H1 (cell line): ENCODE measurements at regions not wholly inside any gene's neighbourhood (a gene's known extent, or its start where the extent isn't known, plus 50 kb on each side); places are given as distances from the start of the nearest gene placed in this dataset.

ENCODE experiments used
- CTCF ChIA-PET: fragments of 300-600 bp; sonication (Branson Sonifier 250); formaldehyde crosslinking; loops from one replicate; lab custom pipeline; 2021; ENCODE audit not compliant: partially characterized antibody; lab: Charles Lee
- POLR2A ChIA-PET: fragments of 300-600 bp; sonication (Branson Sonifier 250); formaldehyde crosslinking; loops from one replicate; lab custom pipeline; 2021; ENCODE audit warnings: inconsistent platforms; ENCODE audit not compliant: partially characterized antibody; lab: Charles Lee
- DNase-seq, 2 experiments: peaks; one replicate each; pipeline versions ENCODE4 v3.0.0 to v3.0.0-alpha.2; 2010 to 2022; ENCODE audit warnings: low spot score in 2 of 2, low read depth in 1 of 2, mixed read lengths in 1 of 2
- FAIRE-seq: peaks from 2 replicates; lab custom pipeline; 2011; peaks lifted over from hg19 to GRCh38; lab: Jason Lieb, UNC
- H2AFZ ChIP-seq: 2 replicates; pipeline ENCODE4 v1.8.1; 2012; ENCODE audit warnings: low read length, inconsistent platforms
- H2AK5ac ChIP-seq: 2 replicates; pipeline ENCODE4 v1.6.1; 2013; ENCODE audit warnings: low read depth, low read length
- H2BK120ac ChIP-seq: replicated peaks from 2 replicates; pipeline ENCODE3; 2013; ENCODE audit warnings: low read depth, low read length, inconsistent platforms
- H2BK12ac ChIP-seq: 2 replicates; pipeline ENCODE4 v1.6.1; 2013; ENCODE audit warnings: low read depth, low read length
- H2BK15ac ChIP-seq: 2 replicates; pipeline ENCODE4 v1.6.1; 2013; ENCODE audit warnings: low read length
- H2BK20ac ChIP-seq: 2 replicates; pipeline ENCODE4 v1.6.1; 2013; ENCODE audit warnings: low read length
- H2BK5ac ChIP-seq: 2 replicates; pipeline ENCODE4 v1.6.1; 2013; ENCODE audit warnings: low read depth, low read length
- H3K14ac ChIP-seq: 2 replicates; pipeline ENCODE4 v1.6.1; 2013; ENCODE audit warnings: inconsistent platforms; ENCODE audit not compliant: insufficient read length
- H3K18ac ChIP-seq: 2 replicates; pipeline ENCODE4 v1.6.1; 2013; ENCODE audit warnings: low read length; ENCODE audit errors: extremely low read depth
- H3K23ac ChIP-seq: 2 replicates; pipeline ENCODE4 v1.6.1; 2013; ENCODE audit warnings: inconsistent platforms; ENCODE audit not compliant: insufficient read length
- H3K23me2 ChIP-seq: 2 replicates; pipeline ENCODE4 v1.6.1; 2013; ENCODE audit warnings: low read depth, low read length
- H3K27ac ChIP-seq: 2 replicates; pipeline ENCODE4 v1.6.1; 2011; ENCODE audit warnings: low read depth, low read length, inconsistent platforms
- H3K27me3 ChIP-seq, 4 experiments: replicated peaks in 1 of 4; 1 replicate in 1 of 4; 2 replicates in 3 of 4; pipeline versions ENCODE4 v1.6.1 to v1.8.1; 2011 to 2013; ENCODE audit warnings: low read length in 3 of 4, mild to moderate bottlenecking in 3 of 4, inconsistent platforms in 2 of 4, mixed read lengths in 2 of 4, moderate library complexity in 1 of 4; ENCODE audit not compliant: control insufficient read depth in 3 of 4, insufficient read depth in 3 of 4; ENCODE audit errors: extremely low read depth in 1 of 4
- H3K36me3 ChIP-seq, 4 experiments: 2 replicates each; pipeline versions ENCODE4 v1.6.1 to v1.8.1; 2011 to 2013; ENCODE audit warnings: mild to moderate bottlenecking in 4 of 4, low read length in 3 of 4, moderate library complexity in 2 of 4, control low read depth in 1 of 4, inconsistent platforms in 1 of 4; ENCODE audit not compliant: insufficient read depth in 4 of 4, control insufficient read depth in 2 of 4
- H3K4ac ChIP-seq: replicated peaks from 2 replicates; pipeline ENCODE3; 2013; ENCODE audit warnings: low read length, low read depth, mixed read lengths, inconsistent platforms; ENCODE audit not compliant: insufficient read length
- H3K4me1 ChIP-seq, 4 experiments: replicated peaks in 1 of 4; 1 replicate in 1 of 4; 2 replicates in 3 of 4; pipeline versions ENCODE4 v1.6.1 to v1.8.1; 2011 to 2013; ENCODE audit warnings: low read length in 3 of 4, inconsistent platforms in 2 of 4, mixed read lengths in 1 of 4; ENCODE audit not compliant: insufficient read depth in 4 of 4, control insufficient read depth in 3 of 4
- H3K4me2 ChIP-seq, 2 experiments: 2 replicates each; pipeline versions ENCODE4 v1.6.1 to v1.8.1; 2011 to 2013; ENCODE audit warnings: low read depth in 2 of 2, low read length in 2 of 2, control low read depth in 1 of 2, inconsistent platforms in 1 of 2, mild to moderate bottlenecking in 1 of 2; ENCODE audit not compliant: insufficient read depth in 1 of 2
- H3K4me3 ChIP-seq, 4 experiments: fragments of 200-600, 300-600 bp in 1 of 4; sonication (generic), shearing (Covaris generic), sonication (Bioruptor Twin) in 1 of 4; 2 replicates each; pipeline versions ENCODE4 v1.5.1 to v1.8.1; 2011 to 2016; ENCODE audit warnings: low read length in 4 of 4, low read depth in 3 of 4, control low read depth in 2 of 4, inconsistent platforms in 2 of 4, mild to moderate bottlenecking in 2 of 4, mixed read lengths in 1 of 4, moderate library complexity in 1 of 4; ENCODE audit not compliant: insufficient read depth in 2 of 4; ENCODE audit errors: extremely low read depth in 1 of 4
- H3K56ac ChIP-seq: replicated peaks from 2 replicates; pipeline ENCODE3; 2013; ENCODE audit warnings: low read depth, mild to moderate bottlenecking, mixed read lengths, low read length, inconsistent platforms; ENCODE audit not compliant: insufficient read length
- H3K79me1 ChIP-seq: 2 replicates; pipeline ENCODE4 v1.6.1; 2013; ENCODE audit warnings: low read depth, low read length, control low read depth
- H3K79me2 ChIP-seq, 2 experiments: 2 replicates each; pipeline versions ENCODE4 v1.6.1 to v1.8.1; 2012 to 2013; ENCODE audit warnings: low read length in 2 of 2, mild to moderate bottlenecking in 2 of 2, inconsistent platforms in 1 of 2; ENCODE audit not compliant: insufficient read depth in 2 of 2, control insufficient read depth in 1 of 2
- H3K9ac ChIP-seq, 4 experiments: replicated peaks in 1 of 4; 1 replicate in 1 of 4; 2 replicates in 3 of 4; pipeline versions ENCODE4 v1.6.1 to v1.8.1; 2011 to 2013; ENCODE audit warnings: low read depth in 3 of 4, low read length in 3 of 4, control low read depth in 2 of 4, mild to moderate bottlenecking in 2 of 4, moderate library complexity in 2 of 4, inconsistent platforms in 1 of 4; ENCODE audit errors: extremely low read depth in 1 of 4
- H3K9me3 ChIP-seq, 2 experiments: 2 replicates each; pipeline versions ENCODE4 v1.6.1 to v1.8.1; 2012 to 2013; ENCODE audit warnings: mild to moderate bottlenecking in 2 of 2, moderate library complexity in 2 of 2, control low read depth in 1 of 2, inconsistent platforms in 1 of 2, low read depth in 1 of 2, low read length in 1 of 2, mixed read lengths in 1 of 2; ENCODE audit not compliant: insufficient read depth in 2 of 2
- H4K20me1 ChIP-seq, 2 experiments: replicated peaks in 1 of 2; 2 replicates each; pipeline versions ENCODE3 to v1.8.1; 2011 to 2013; ENCODE audit warnings: inconsistent platforms in 2 of 2, low read length in 2 of 2, mild to moderate bottlenecking in 1 of 2; ENCODE audit not compliant: insufficient read depth in 2 of 2, control insufficient read depth in 1 of 2
- H4K5ac ChIP-seq: 2 replicates; pipeline ENCODE4 v1.6.1; 2013; ENCODE audit warnings: low read length, low read depth, mixed read lengths, inconsistent platforms; ENCODE audit not compliant: insufficient read length
- H4K8ac ChIP-seq: 2 replicates; pipeline ENCODE4 v1.8.0; 2013; ENCODE audit warnings: mild to moderate bottlenecking, moderate library complexity, low read length, inconsistent platforms; ENCODE audit not compliant: insufficient read depth; ENCODE audit errors: extremely low read depth
- H4K91ac ChIP-seq: replicated peaks from 2 replicates; pipeline ENCODE3; 2013; ENCODE audit warnings: low read length, mixed read lengths, inconsistent platforms; ENCODE audit not compliant: insufficient read length
- CREB1 ChIP-seq: IDR thresholded peaks from 2 replicates; pipeline ENCODE4 v1.6.1; 2012; ENCODE audit warnings: inconsistent platforms
- HDAC2 ChIP-seq, 2 experiments: fragments of 300-600 bp in 1 of 2; sonication (generic) in 1 of 2; IDR thresholded peaks; 2 replicates each; pipeline ENCODE4 v1.6.1; 2011 to 2012; ENCODE audit warnings: low read depth in 2 of 2, low read length in 2 of 2, mild to moderate bottlenecking in 2 of 2, moderate library complexity in 2 of 2, borderline replicate concordance in 1 of 2, inconsistent platforms in 1 of 2
- KDM4A ChIP-seq: IDR thresholded peaks from one replicate; pipeline ENCODE4 v1.7.1; 2012; ENCODE audit warnings: low read depth, mild to moderate bottlenecking, moderate library complexity, low read length, inconsistent platforms; ENCODE audit not compliant: severe bottlenecking
- RBBP5 ChIP-seq: IDR thresholded peaks from 2 replicates; pipeline ENCODE4 v1.7.1; 2012; ENCODE audit warnings: low read depth, mild to moderate bottlenecking, inconsistent platforms, low read length, moderate library complexity, borderline replicate concordance
- SIX5 ChIP-seq: IDR thresholded peaks from 2 replicates; pipeline ENCODE4 v1.6.1; 2011; ENCODE audit warnings: mild to moderate bottlenecking, low read depth, low read length
- SP4 ChIP-seq: IDR thresholded peaks from 2 replicates; pipeline ENCODE4 v1.6.1; 2012; ENCODE audit warnings: low read length, inconsistent platforms
- SUZ12 ChIP-seq: fragments of 200-600 bp; sonication (generic); IDR thresholded peaks from 2 replicates; pipeline ENCODE4 v1.6.1; 2012; ENCODE audit warnings: mild to moderate bottlenecking, inconsistent platforms, low read length, moderate library complexity, mixed read lengths
- TAF7 ChIP-seq: optimal IDR thresholded peaks from 2 replicates; pipeline ENCODE3; 2011; ENCODE audit warnings: low read depth, mild to moderate bottlenecking, inconsistent platforms, low read length, moderate library complexity, borderline replicate concordance
- TEAD4 ChIP-seq: IDR thresholded peaks from 2 replicates; pipeline ENCODE4 v1.6.1; 2012; ENCODE audit warnings: low read depth, low read length, inconsistent platforms, mixed read lengths
- WGBS, 2 experiments: shearing (Covaris generic) in 1 of 2; methylation state at CpG; one replicate each; pipeline versions ENCODE4 v1.1.6 to v1.1.7; 2013 to 2015; ENCODE audit warnings: low lambda C conversion rate in 2 of 2, mixed read lengths in 2 of 2, inconsistent platforms in 1 of 2, low coverage in 1 of 2, missing lambda C conversion rate in 1 of 2; ENCODE audit not compliant: insufficient replicate concordance in 2 of 2, insufficient coverage in 1 of 2, insufficient read length in 1 of 2; ENCODE audit errors: extremely low coverage in 1 of 2, missing lambda C conversion rate in 1 of 2; 5-methylcytosine and 5-hydroxymethylcytosine counted together
- TF ChIP-seq, protein P1 (sequence below): IDR thresholded peaks from 2 replicates; pipeline ENCODE4 v1.6.1; 2011; ENCODE audit warnings: low read length, improper control_type of control experiment
- TF ChIP-seq, protein P2 (sequence below), 3 experiments: IDR thresholded peaks; 1 replicate in 2 of 3; 2 replicates in 1 of 3; pipeline versions ENCODE4 v1.5.1 to v1.6.1; 2011; ENCODE audit warnings: low read length in 3 of 3, mild to moderate bottlenecking in 3 of 3, inconsistent platforms in 2 of 3, low read depth in 1 of 3, moderate library complexity in 1 of 3; ENCODE audit not compliant: insufficient read depth in 1 of 3; ENCODE audit errors: control extremely low read depth in 1 of 3

GRCh38 chr12:28951935-28952334, 197.1 kb upstream of the FAR2 start:
- H2AFZ ChIP-seq: no peak overlapping the region
- POLR2A ChIA-PET: no interaction called here
- TF ChIP-seq CREB1 (no peak), SUZ12 (no peak), KDM4A (no peak), RBBP5 (no peak), HDAC2 (IDR thresholded peaks at IDR 0.05; ENCODE audit: borderline replicate concordance in 1 of 2, low read depth in 2 of 2, low read length in 2 of 2) (no peak), TEAD4 (no peak), TAF7 (no peak), SIX5 (no peak), SP4 (no peak)
- TF ChIP-seq, protein P1, sequence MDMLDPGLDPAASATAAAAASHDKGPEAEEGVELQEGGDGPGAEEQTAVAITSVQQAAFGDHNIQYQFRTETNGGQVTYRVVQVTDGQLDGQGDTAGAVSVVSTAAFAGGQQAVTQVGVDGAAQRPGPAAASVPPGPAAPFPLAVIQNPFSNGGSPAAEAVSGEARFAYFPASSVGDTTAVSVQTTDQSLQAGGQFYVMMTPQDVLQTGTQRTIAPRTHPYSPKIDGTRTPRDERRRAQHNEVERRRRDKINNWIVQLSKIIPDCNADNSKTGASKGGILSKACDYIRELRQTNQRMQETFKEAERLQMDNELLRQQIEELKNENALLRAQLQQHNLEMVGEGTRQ: no peak
- TF ChIP-seq, protein P2, sequence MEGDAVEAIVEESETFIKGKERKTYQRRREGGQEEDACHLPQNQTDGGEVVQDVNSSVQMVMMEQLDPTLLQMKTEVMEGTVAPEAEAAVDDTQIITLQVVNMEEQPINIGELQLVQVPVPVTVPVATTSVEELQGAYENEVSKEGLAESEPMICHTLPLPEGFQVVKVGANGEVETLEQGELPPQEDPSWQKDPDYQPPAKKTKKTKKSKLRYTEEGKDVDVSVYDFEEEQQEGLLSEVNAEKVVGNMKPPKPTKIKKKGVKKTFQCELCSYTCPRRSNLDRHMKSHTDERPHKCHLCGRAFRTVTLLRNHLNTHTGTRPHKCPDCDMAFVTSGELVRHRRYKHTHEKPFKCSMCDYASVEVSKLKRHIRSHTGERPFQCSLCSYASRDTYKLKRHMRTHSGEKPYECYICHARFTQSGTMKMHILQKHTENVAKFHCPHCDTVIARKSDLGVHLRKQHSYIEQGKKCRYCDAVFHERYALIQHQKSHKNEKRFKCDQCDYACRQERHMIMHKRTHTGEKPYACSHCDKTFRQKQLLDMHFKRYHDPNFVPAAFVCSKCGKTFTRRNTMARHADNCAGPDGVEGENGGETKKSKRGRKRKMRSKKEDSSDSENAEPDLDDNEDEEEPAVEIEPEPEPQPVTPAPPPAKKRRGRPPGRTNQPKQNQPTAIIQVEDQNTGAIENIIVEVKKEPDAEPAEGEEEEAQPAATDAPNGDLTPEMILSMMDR (IDR thresholded peaks at IDR 0.05; ENCODE audit: control extremely low read depth in 1 of 3, insufficient read depth in 1 of 3, low read depth in 1 of 3, low read length in 3 of 3): no peak

More at GRCh38 chr12:28951935-28952334, 197.1 kb upstream of the FAR2 start:
- no peaks in the 10 kb centered on the region for H3K36me3 ChIP-seq
- no peaks in the 10 kb centered on the region for H3K23me2 ChIP-seq
- no peak overlapping the region for H2BK20ac ChIP-seq
- H4K5ac ChIP-seq: no peak overlapping the region
- no peaks in the 10 kb centered on the region for H3K9me3 ChIP-seq
- CTCF ChIA-PET: interaction anchor here (1.4 kb wide), 1 partner anchor 129 kb away, joined by 3 read pairs; no protein-coding TSS in a partner anchor
- H4K20me1 ChIP-seq: no peaks in the 10 kb centered on the region
- H3K23ac ChIP-seq: no peak overlapping the region
- no peak overlapping the region for H3K9ac ChIP-seq
- FAIRE-seq (no peak), DNase-seq (no peak)
- H3K4me3 ChIP-seq: no peak overlapping the region
- H2BK5ac ChIP-seq: no peak overlapping the region
- H3K4me2 ChIP-seq: no peak overlapping the region
- no peak overlapping the region for H2AK5ac ChIP-seq
- no peak overlapping the region for H3K14ac ChIP-seq
- H3K18ac ChIP-seq: no peak overlapping the region
- no peaks in the 10 kb centered on the region for H3K79me2 ChIP-seq
- H3K56ac ChIP-seq: no peak overlapping the region
- H2BK120ac ChIP-seq: no peak overlapping the region
- no peak overlapping the region for H2BK12ac ChIP-seq
- H2BK15ac ChIP-seq: no peak overlapping the region
- no peak overlapping the region for H3K4ac ChIP-seq
- no peaks in the 10 kb centered on the region for H3K27me3 ChIP-seq
- 88% methylated on average over 1 of the region's 1 CpG; no CpG with 5 or more reads in 1 of the 2 experiments for WGBS, 2 experiments
- no peaks in the 10 kb centered on the region for H3K79me1 ChIP-seq
- H4K91ac ChIP-seq: no peak overlapping the region
- no peak overlapping the region for H3K27ac ChIP-seq
- no peak overlapping the region for H4K8ac ChIP-seq
- H3K4me1 ChIP-seq: no peaks in the 10 kb centered on the region; a peak in 1 of 7 replicates
